GM12872 (cell line): ENCODE measurements at regions not wholly inside any gene's neighbourhood (a gene's known extent, or its start where the extent isn't known, plus 50 kb on each side); places are given as distances from the start of the nearest gene placed in this dataset.

ENCODE experiments used
- TF ChIP-seq, protein P1 (sequence below): IDR thresholded peaks from 3 replicates; pipeline ENCODE4 v1.5.1; 2011; ENCODE audit warnings: low read depth, mild to moderate bottlenecking, low read length, moderate library complexity; ENCODE audit not compliant: insufficient read depth

DNA sequence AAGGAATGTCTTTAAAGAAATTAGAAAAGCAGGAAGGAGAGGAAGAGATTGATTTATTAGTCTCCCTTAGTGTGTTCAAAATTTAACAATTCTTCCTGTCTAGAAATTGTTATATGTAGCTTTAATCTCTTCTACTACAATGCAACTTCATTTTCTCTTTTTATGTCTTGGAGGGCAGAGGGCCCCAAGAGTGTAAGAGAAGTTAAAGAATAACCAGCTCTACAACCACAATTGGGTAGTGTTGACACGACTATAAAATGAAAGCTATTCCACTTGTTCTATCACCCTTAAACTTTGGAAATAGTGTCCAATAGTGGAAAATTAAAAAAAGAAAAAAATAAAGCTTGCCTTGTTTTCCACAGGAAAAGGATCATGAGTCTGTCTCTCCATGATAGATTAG lies 82.6 kb upstream of the DPYD start:
- TF ChIP-seq, protein P1, sequence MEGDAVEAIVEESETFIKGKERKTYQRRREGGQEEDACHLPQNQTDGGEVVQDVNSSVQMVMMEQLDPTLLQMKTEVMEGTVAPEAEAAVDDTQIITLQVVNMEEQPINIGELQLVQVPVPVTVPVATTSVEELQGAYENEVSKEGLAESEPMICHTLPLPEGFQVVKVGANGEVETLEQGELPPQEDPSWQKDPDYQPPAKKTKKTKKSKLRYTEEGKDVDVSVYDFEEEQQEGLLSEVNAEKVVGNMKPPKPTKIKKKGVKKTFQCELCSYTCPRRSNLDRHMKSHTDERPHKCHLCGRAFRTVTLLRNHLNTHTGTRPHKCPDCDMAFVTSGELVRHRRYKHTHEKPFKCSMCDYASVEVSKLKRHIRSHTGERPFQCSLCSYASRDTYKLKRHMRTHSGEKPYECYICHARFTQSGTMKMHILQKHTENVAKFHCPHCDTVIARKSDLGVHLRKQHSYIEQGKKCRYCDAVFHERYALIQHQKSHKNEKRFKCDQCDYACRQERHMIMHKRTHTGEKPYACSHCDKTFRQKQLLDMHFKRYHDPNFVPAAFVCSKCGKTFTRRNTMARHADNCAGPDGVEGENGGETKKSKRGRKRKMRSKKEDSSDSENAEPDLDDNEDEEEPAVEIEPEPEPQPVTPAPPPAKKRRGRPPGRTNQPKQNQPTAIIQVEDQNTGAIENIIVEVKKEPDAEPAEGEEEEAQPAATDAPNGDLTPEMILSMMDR, result no peak

- TF ChIP-seq, protein P1, result no peak
Observed at GRCh38 chr1:98002288-98002687, 81.5 kb upstream of the DPYD start.

DNA sequence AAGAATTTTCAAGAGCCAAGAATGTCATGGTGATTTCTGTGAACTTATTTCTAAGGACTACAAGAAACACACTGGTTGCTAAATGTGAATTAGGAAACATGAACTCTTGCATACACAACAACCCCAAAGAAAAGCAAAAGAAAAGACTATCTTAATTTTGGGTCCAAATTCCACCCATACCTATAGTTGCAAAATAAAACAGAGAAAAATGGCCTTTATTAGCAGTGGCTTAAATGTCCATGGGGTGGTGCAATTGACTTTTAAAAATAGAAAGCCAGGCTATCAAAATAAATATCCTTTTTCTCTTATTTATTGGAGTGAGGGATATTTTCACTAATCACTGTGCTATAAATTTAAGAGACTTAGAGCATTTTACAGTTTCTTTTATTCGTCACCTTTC lies 80.9 kb upstream of the DPYD start:
- TF ChIP-seq, protein P1, result no peak

DNA sequence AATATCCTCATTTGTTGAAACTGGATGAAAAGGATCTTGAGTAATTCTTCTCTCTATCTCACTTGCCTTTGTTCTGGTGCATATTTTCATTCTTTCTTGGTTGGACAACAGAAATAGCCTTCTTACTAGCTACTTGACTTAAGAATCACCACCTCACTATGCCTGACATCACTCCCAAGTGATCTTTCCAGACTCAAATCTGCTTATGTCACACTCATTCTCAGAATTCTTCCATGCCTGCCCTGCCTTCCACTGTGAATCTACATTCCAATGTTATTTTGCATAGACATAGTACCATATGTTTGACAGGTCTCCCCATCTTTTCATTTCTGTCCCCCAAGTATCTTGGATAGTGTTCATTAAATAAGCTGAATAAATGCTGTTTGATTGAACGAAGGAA lies 78.5 kb upstream of the DPYD start:
- TF ChIP-seq, protein P1, result no peak

DNA sequence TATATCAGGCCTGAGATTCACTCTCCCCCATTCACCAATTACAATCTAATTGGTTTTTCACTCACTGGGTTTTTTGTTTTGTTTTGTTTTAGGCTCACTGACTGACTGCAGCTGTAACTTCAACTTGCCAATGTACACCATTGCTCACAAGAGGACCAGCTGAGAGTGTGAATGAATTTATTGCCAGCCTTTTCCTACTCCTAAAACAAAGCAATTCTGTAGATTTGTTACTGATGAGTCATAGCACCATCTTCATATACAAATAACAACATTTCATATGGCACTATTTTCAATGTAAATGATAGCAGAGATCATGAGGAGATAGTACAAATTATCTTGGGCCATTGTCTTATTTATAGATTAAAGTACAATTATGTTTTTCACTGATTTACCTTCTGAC lies 76.0 kb upstream of the DPYD start:
- TF ChIP-seq, protein P1, result no peak

- TF ChIP-seq, protein P1, result no peak
Observed at GRCh38 chr1:97989094-97989680, 68.4 kb upstream of the DPYD start.

- TF ChIP-seq, protein P1, result no peak
Observed at GRCh38 chr1:97986041-97987005, 65.5 kb upstream of the DPYD start.
